MG63 (cell line): ENCODE measurements at regions not wholly inside any gene's neighbourhood (a gene's known extent, or its start where the extent isn't known, plus 50 kb on each side); places are given as distances from the start of the nearest gene placed in this dataset.
"Not testable (repeated sequence)": the region's sequence is repeated elsewhere in the genome, so short reads cannot be mapped to it uniquely, and the experiment has no call there.

Experiments used
- DNase-seq: peaks from one replicate; pipeline ENCODE4 v3.0.0-alpha.2; 2020
- H3K27me3 ChIP-seq: fragments of 250-450 bp; sonication (Bioruptor Pico); 2 replicates; pipeline ENCODE4 v1.5.1; 2020; ENCODE audit warnings: mild to moderate bottlenecking, moderate library complexity
- H3K36me3 ChIP-seq: fragments of 250-450 bp; sonication (Bioruptor Pico); 2 replicates; pipeline ENCODE4 v1.5.1; 2020; ENCODE audit warnings: mild to moderate bottlenecking, moderate library complexity
- H3K4me3 ChIP-seq: fragments of 250-450 bp; sonication (Bioruptor Pico); 2 replicates; pipeline ENCODE4 v1.5.1; 2020; ENCODE audit warnings: mild to moderate bottlenecking, moderate library complexity
- H3K9me3 ChIP-seq: fragments of 250-450 bp; sonication (Bioruptor Pico); 2 replicates; pipeline ENCODE4 v1.5.1; 2020; ENCODE audit warnings: mild to moderate bottlenecking, moderate library complexity

- Histone ChIP-seq H3K4me3 (no peak overlapping the region), H3K9me3 (no peaks in the 10 kb centered on the region), H3K27me3 (no peaks in the 10 kb centered on the region), H3K36me3 (no peaks in the 10 kb centered on the region)
- no peak for DNase-seq
These were observed 134.5 kb upstream of the TNP1 start for GRCh38 chr2:216994353-216994854.

DNA sequence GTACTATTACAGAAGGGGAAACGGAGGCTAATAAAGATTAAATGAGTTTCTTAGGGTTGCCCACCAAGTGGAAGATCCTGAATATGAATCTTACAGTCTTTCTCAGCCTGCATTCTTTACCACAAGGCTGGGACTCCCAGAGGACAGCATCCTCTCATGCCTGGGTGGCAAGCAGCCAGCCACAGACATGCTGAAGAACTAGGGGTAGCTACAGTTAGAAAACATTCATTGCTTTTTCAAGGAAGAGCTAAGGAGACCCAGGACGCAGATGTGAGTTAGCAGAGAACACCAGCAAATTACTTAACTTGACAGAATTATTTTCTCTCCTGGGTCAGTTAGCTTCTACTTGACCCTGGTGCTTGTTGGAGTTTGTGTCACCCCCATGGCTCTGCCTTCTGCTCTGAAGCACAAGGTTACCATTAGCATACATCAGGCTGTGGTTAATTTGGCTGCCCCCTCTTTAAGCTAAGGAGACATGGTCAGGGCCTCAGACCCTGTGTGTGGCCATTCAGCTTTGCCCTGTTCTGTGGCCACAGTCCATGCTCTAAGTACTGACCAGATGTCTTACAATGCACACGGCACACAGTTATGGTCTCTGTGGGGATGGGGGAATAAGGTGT is 132.3 kb upstream of the TNP1 start:
- no peak for DNase-seq

GRCh38 chr2:216991563-216991962 is 131.7 kb upstream of the TNP1 start:
- Histone ChIP-seq H3K4me3 (no peak overlapping the region), H3K36me3 (no peaks in the 10 kb centered on the region), H3K9me3 (no peaks in the 10 kb centered on the region), H3K27me3 (no peaks in the 10 kb centered on the region)
- no peak for DNase-seq

More for the DNA sequence above, 132.3 kb upstream of the TNP1 start:
- no peak overlapping the region for H3K4me3 ChIP-seq
- H3K27me3 ChIP-seq: no peaks in the 10 kb centered on the region
- H3K9me3 ChIP-seq: no peaks in the 10 kb centered on the region
- H3K36me3 ChIP-seq: no peaks in the 10 kb centered on the region

GRCh38 chr2:216989340-216990129 is 129.7 kb upstream of the TNP1 start:
- Histone ChIP-seq H3K9me3 (no peaks in the 10 kb centered on the region), H3K4me3 (no peak overlapping the region), H3K27me3 (no peaks in the 10 kb centered on the region), H3K36me3 (no peaks in the 10 kb centered on the region)
- no peak for DNase-seq

DNA sequence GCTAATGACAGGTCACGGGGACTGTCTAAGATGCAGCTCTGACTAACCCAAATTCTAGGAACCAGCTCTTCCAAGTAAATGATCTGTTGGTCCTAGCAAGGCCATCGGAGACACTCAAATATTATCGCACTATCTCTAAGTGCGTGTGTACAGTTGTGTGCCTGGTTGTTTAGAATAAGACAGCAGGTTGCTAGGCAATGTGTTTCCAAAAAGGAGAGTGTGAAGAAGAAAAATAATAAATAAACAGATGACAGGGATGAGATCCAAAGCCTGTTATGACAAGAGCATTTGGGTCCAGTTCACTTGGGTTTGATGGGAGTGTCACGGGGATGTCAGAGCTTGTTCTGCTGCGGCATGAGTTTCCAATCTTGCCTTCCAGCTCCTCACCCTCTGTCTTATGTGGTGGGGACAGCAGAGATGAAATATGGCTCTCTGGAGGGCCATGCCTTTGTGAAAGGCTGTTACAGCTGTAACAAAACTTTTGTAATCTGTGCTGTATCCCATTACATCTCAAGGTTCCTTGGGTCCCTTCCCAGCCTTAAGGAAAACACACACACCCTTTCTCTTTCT is 127.5 kb upstream of the TNP1 start:
- Histone ChIP-seq H3K36me3 (no peaks in the 10 kb centered on the region), H3K27me3 (no peaks in the 10 kb centered on the region), H3K9me3 (no peaks in the 10 kb centered on the region), H3K4me3 (no peak overlapping the region)
- no peak for DNase-seq

DNA sequence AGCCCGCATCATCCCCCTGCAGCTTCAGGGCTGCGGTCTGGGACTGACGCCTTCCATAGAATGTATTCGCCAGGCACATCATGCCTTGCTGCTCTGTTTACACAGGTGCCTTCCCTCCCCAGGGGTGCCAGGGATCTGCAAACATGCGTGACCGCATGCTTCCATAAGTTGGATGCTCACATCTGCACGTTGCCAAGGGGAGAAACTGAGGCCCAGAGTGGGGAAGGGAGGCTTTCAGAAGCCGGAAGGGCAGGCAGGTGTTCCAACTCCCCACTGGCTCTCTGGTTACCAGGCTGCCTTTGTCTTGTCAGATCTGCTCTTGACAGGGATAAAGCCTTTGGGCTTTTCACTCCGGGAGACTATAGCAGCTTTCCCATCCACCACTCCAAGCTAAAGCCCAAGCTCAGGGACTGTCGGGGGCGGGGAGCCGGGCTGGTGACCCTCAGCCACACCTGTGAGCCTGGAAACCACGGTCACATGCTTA is 125.8 kb upstream of the TNP1 start:
- Histone ChIP-seq H3K4me3 (no peak overlapping the region), H3K27me3 (no peaks in the 10 kb centered on the region), H3K36me3 (no peaks in the 10 kb centered on the region), H3K9me3 (no peaks in the 10 kb centered on the region)
- DNase-seq: no peak

DNA sequence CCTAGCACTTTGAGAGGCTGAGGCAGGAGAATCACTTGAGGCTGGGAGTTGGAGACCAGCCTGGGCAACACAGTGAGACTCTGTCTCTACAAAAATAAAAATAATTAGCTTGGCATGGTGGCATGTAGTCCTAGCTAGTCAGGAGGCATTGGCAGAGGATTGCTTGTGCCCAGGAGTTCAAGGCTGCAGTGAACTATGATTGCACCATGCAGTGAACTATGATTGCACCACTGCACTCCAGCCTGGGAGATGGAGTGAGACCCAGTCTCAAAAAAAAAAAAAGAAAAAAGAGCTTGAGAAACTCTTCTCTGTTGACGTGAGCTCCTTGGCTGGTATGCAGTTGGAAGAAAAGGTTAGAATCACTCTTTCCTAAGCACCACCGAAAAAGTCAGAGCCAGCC is 125.1 kb upstream of the TNP1 start:
- Histone ChIP-seq H3K4me3 (no peak overlapping the region), H3K36me3 (no peaks in the 10 kb centered on the region), H3K9me3 (no peaks in the 10 kb centered on the region), H3K27me3 (no peaks in the 10 kb centered on the region)
- no peak for DNase-seq

DNA sequence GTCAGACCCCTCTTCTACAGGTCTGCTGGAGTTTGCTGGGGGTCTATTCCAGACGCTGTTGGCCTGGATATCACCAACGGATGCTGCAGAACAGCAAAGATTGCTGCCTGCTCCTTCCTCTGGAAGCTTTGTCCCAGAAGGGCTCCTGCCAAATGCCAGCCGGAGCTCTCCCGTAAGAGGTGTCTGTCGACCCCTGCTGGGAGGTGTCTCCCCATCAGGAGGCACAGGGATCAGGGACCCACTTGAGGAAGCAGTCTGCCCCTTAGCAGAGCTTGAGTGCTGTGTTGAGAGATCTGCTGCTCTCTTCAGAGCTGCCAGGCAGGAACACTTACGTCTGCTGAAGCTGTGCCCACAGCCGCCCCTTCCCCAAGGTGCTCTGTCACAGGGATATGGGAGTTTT is 122.1 kb upstream of the TNP1 start:
- not testable (repeated sequence) for DNase-seq, H3K9me3 ChIP-seq, H3K4me3 ChIP-seq, H3K36me3 ChIP-seq, H3K27me3 ChIP-seq

DNA sequence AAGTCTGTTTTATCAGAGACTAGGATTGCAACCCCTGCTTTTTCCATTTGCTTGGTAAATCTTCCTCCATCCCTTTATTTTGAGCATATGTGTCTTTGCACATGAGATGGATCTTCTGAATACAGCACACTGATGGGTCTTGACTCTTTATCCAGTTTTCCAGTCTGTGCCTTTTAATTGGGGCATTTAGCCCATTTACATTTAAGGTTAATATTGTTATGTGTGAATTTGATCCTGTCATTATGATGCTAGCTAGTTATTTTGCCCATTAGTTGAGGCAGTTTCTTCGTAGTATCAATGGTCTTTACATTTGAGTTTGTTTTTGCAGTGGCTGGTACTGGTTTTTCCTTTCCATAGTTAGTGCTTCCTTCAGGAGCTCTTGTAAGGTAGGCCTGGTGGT is 120.6 kb upstream of the TNP1 start:
- not testable (repeated sequence) for H3K27me3 ChIP-seq, H3K9me3 ChIP-seq, DNase-seq, H3K4me3 ChIP-seq, H3K36me3 ChIP-seq

GRCh38 chr2:216974321-216975302 is 114.7 kb upstream of the TNP1 start:
- Histone ChIP-seq H3K36me3 (no peaks in the 10 kb centered on the region), H3K9me3 (no peaks in the 10 kb centered on the region), H3K4me3 (no peak overlapping the region), H3K27me3 (no peaks in the 10 kb centered on the region)
- no peak for DNase-seq

GRCh38 chr2:216971593-216971992 is 111.7 kb upstream of the TNP1 start:
- Histone ChIP-seq H3K9me3 (no peaks in the 10 kb centered on the region), H3K27me3 (no peaks in the 10 kb centered on the region), H3K4me3 (no peak overlapping the region), H3K36me3 (no peaks in the 10 kb centered on the region)
- DNase-seq: no peak

GRCh38 chr2:216970359-216970915 is 110.6 kb upstream of the TNP1 start:
- no peak for DNase-seq
- no peaks in the 10 kb centered on the region for H3K36me3 ChIP-seq

DNA sequence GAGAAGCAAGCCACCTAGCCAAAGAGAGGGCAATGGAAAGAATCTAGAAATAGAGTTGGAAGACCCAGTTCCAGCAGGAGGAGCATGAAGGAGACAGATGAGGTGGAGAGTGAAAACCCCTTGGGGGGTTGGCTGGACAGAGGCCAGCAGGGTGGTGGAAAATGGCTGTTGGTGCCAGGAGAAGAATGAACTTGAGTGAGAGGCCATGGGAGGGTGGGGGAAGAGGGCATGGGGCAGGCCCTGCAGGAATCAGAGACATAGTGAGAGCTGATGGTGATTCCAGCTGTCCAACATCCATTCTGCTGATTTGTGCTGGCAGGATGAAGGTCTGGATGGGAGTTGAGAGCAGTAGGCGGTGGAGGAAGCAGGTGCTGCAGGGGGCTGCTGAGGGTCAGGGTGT is 108.0 kb upstream of the TNP1 start:
- no peak for DNase-seq
- H3K4me3 ChIP-seq: no peak overlapping the region

More at GRCh38 chr2:216970359-216970915, 110.6 kb upstream of the TNP1 start:
- H3K27me3 ChIP-seq: no peaks in the 10 kb centered on the region
- no peaks in the 10 kb centered on the region for H3K9me3 ChIP-seq
- H3K4me3 ChIP-seq: no peak overlapping the region

GRCh38 chr2:216960671-216961268 is 100.9 kb upstream of the TNP1 start:
- H3K27me3 ChIP-seq: no peaks in the 10 kb centered on the region
- no peaks in the 10 kb centered on the region for H3K9me3 ChIP-seq
- DNase-seq: no peak
- H3K36me3 ChIP-seq: no peaks in the 10 kb centered on the region
- no peak overlapping the region for H3K4me3 ChIP-seq

More for the DNA sequence above, 108.0 kb upstream of the TNP1 start:
- H3K27me3 ChIP-seq: no peaks in the 10 kb centered on the region
- no peaks in the 10 kb centered on the region for H3K9me3 ChIP-seq
- no peaks in the 10 kb centered on the region for H3K36me3 ChIP-seq

- peaks cover 5% of the 10 kb centered on the region; the same call in 1 of the 2 replicates for H3K9me3 ChIP-seq
- H3K36me3 ChIP-seq: no peaks in the 10 kb centered on the region
- no peak for DNase-seq
- no peaks in the 10 kb centered on the region for H3K27me3 ChIP-seq
- no peak overlapping the region for H3K4me3 ChIP-seq
These were observed 99.6 kb upstream of the TNP1 start for GRCh38 chr2:216959433-216959832.
